A549 (cell line): ENCODE measurements at regions not wholly inside any gene's neighbourhood (a gene's known extent, or its start where the extent isn't known, plus 50 kb on each side); places are given as distances from the start of the nearest gene placed in this dataset.

ENCODE experiments used
- ATAC-seq, 2 experiments: fragments of 200-7000 bp in 1 of 2; fragments of >200 bp in 1 of 2; cut with Nextera tagmentation in 1 of 2; cut with Tn5 transposase in 1 of 2; 3 replicates each; pipeline versions ENCODE4 v1.8.0 to v1.9.1; 2018 to 2020; ENCODE audit warnings: mild to moderate bottlenecking in 1 of 2, moderate library complexity in 1 of 2
- CTCF ChIA-PET: fragments of 300-600 bp; sonication (Branson Sonifier 250); formaldehyde crosslinking; extraction: SDS; loops from one replicate; lab custom pipeline; 2021; ENCODE audit warnings: antibody characterized with exemption, inconsistent platforms; lab: Yijun Ruan, JAX
- POLR2A ChIA-PET: fragments of 350-600 bp; formaldehyde crosslinking; extraction: SDS; loops from one replicate; lab custom pipeline; 2021; ENCODE audit warnings: antibody characterized with exemption, inconsistent platforms; lab: Yijun Ruan, JAX
- DNase-seq, 2 experiments: peaks; one replicate each; pipeline versions ENCODE4 v3.0.0 to v3.0.0-alpha.2; 2011 to 2016; ENCODE audit warnings: low read depth in 1 of 2, low spot score in 1 of 2
- FAIRE-seq: peaks from 2 replicates; lab custom pipeline; 2011; peaks lifted over from hg19 to GRCh38; lab: Jason Lieb, UNC
- H3K27ac ChIP-seq, 2 experiments: fragments of >200 bp; sonication (Bioruptor Twin); formaldehyde crosslinking; 3 replicates each; pipeline ENCODE4 v1.5.1; 2016 to 2017
- H3K4me1 ChIP-seq: fragments of >200 bp; sonication (Bioruptor Twin); formaldehyde crosslinking; 3 replicates; pipeline ENCODE4 v1.6.1; 2016
- H3K4me2 ChIP-seq: fragments of >200 bp; sonication (Bioruptor Twin); formaldehyde crosslinking; 3 replicates; pipeline ENCODE4 v1.6.1; 2016
- H3K4me3 ChIP-seq: fragments of >200 bp; sonication (Bioruptor Twin); formaldehyde crosslinking; 3 replicates; pipeline ENCODE4 v1.5.1; 2016
- H3K9me3 ChIP-seq: fragments of >200 bp; sonication (Bioruptor Twin); formaldehyde crosslinking; 3 replicates; pipeline ENCODE4 v1.6.1; 2016
- ATOH8 ChIP-seq: fragments of 250-450 bp; sonication (Bioruptor Pico); IDR thresholded peaks from 2 replicates; pipeline ENCODE4 v1.5.0; 2020; ENCODE audit warnings: low read depth, mild to moderate bottlenecking, moderate library complexity
- CBX2 ChIP-seq: fragments of 200-600 bp; sonication (generic); IDR thresholded peaks from 2 replicates; pipeline ENCODE4 v1.6.1; 2016; ENCODE audit warnings: low read depth, mild to moderate bottlenecking, borderline replicate concordance
- CEBPB ChIP-seq, 2 experiments: fragments of >200 bp in 1 of 2; sonication (Bioruptor Twin) in 1 of 2; formaldehyde crosslinking in 1 of 2; IDR thresholded peaks; 2 replicates each; pipeline ENCODE4 v1.6.1; 2012 to 2016
- CHD2 ChIP-seq: fragments of 150-350 bp; IDR thresholded peaks from 2 replicates; pipeline ENCODE4 v1.6.1; 2014; ENCODE audit warnings: low read length; ENCODE audit not compliant: partially characterized antibody
- CHD4 ChIP-seq: fragments of 200-600 bp; sonication (generic); IDR thresholded peaks from 2 replicates; pipeline ENCODE4 v1.6.1; 2016; ENCODE audit warnings: antibody characterized with exemption, mild to moderate bottlenecking, borderline replicate concordance
- CTCF ChIP-seq: fragments of >200 bp; sonication (Bioruptor Twin); formaldehyde crosslinking; IDR thresholded peaks from 3 replicates; pipeline ENCODE4 v1.5.1; 2016
- E2F6 ChIP-seq: IDR thresholded peaks from 2 replicates; pipeline ENCODE4 v1.6.1; 2012; ENCODE audit warnings: low read depth, borderline replicate concordance
- EHF ChIP-seq: fragments of 250-450 bp; sonication (Bioruptor Pico); IDR thresholded peaks from 2 replicates; pipeline ENCODE4 v1.5.0; 2020; ENCODE audit warnings: mild to moderate bottlenecking
- FOSL2 ChIP-seq, 2 experiments: fragments of 450-650 bp in 1 of 2; fragments of >200 bp in 1 of 2; sonication (Bioruptor Twin) in 1 of 2; formaldehyde crosslinking; IDR thresholded peaks; 2 replicates each; pipeline versions ENCODE4 v1.5.0 to v1.6.1; 2016 to 2020; ENCODE audit warnings: mild to moderate bottlenecking in 1 of 2, moderate library complexity in 1 of 2
- GATA3 ChIP-seq: IDR thresholded peaks from 2 replicates; pipeline ENCODE4 v1.6.1; 2012; ENCODE audit warnings: borderline replicate concordance
- HEYL ChIP-seq: fragments of 250-450 bp; sonication (Bioruptor Pico); IDR thresholded peaks from 2 replicates; pipeline ENCODE4 v1.8.0; 2021; ENCODE audit warnings: mild to moderate bottlenecking, moderate library complexity
- JUN ChIP-seq, 2 experiments: fragments of >200 bp; sonication (Bioruptor Twin); formaldehyde crosslinking; IDR thresholded peaks; 2 replicates in 1 of 2; 3 replicates in 1 of 2; pipeline ENCODE4 v1.6.1; 2016 to 2017
- JUNB ChIP-seq: fragments of >200 bp; sonication (Bioruptor Twin); formaldehyde crosslinking; IDR thresholded peaks from 2 replicates; pipeline ENCODE4 v1.6.1; 2016
- MAFK ChIP-seq: fragments of 450-650 bp; IDR thresholded peaks from 2 replicates; pipeline ENCODE4 v1.6.1; 2014; ENCODE audit not compliant: partially characterized antibody
- NFE2L2 ChIP-seq: fragments of 150-350 bp; conservative IDR thresholded peaks from 2 replicates; pipeline ENCODE4 v1.6.1; 2014; ENCODE audit warnings: low read length
- NR3C1 ChIP-seq: fragments of >200 bp; sonication (Bioruptor Twin); formaldehyde crosslinking; IDR thresholded peaks from 3 replicates; pipeline ENCODE4 v1.6.1; 2017
- PBX3 ChIP-seq: IDR thresholded peaks from 2 replicates; pipeline ENCODE4 v1.6.1; 2012
- PHF8 ChIP-seq: fragments of 200-600 bp; sonication (generic); IDR thresholded peaks from 2 replicates; pipeline ENCODE4 v1.6.1; 2016; ENCODE audit warnings: low read depth, mild to moderate bottlenecking, antibody characterized with exemption, moderate library complexity, borderline replicate concordance
- POLR2AphosphoS2 ChIP-seq: conservative IDR thresholded peaks from 2 replicates; pipeline ENCODE4 v1.6.1; 2012; ENCODE audit warnings: low read length, improper control_type of control experiment, inconsistent platforms
- RARB ChIP-seq: fragments of 250-450 bp; sonication (Bioruptor Pico); IDR thresholded peaks from 2 replicates; pipeline ENCODE4 v1.8.0; 2021; ENCODE audit warnings: mild to moderate bottlenecking, moderate library complexity
- TP53 ChIP-seq: fragments of 250-450 bp; sonication (Bioruptor Pico); IDR thresholded peaks from 2 replicates; pipeline ENCODE4 v1.5.0; 2021; ENCODE audit warnings: mild to moderate bottlenecking, moderate library complexity
- ZC3H11A ChIP-seq: fragments of 450-650 bp; IDR thresholded peaks from 2 replicates; pipeline ENCODE4 v1.6.1; 2014; ENCODE audit warnings: antibody characterized with exemption, mild to moderate bottlenecking
- ZFP36 ChIP-seq: fragments of 450-650 bp; IDR thresholded peaks from 2 replicates; pipeline ENCODE4 v1.6.1; 2014; ENCODE audit warnings: borderline replicate concordance; ENCODE audit not compliant: partially characterized antibody
- WGBS: methylation state at CpG from one replicate; pipeline ENCODE4 v1.1.6; 2017; ENCODE audit errors: missing lambda C conversion rate; 5-methylcytosine and 5-hydroxymethylcytosine counted together
- TF ChIP-seq, protein P1 (sequence below): fragments of 450-650 bp; IDR thresholded peaks from 2 replicates; pipeline ENCODE4 v1.6.1; 2014; ENCODE audit warnings: antibody characterized with exemption

DNA sequence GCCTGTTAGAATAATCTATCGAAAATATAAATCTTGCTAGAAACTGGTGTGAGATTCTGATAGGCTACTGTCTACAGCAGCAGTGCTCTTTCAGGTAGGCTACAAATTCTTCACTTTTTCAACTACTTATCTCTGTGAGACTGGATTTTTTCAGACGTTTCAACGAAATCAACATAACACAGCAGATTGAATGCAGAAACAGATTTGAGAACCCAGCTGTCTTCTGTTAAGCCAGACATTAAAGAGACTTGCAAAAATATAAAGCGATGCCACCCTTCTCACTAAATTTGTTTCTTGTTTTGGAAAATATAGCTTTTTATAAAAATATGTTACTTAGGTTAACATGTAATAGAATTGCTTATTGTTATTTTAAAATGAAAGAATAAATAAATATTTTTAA is 140.6 kb upstream of the PHACTR1 start:
- no peak for ATAC-seq
- POLR2A ChIA-PET = no interaction called here
- TF ChIP-seq JUNB = no peak
- no peak for TF ChIP-seq POLR2AphosphoS2
- TF ChIP-seq GATA3 = no peak
- TF ChIP-seq NFE2L2 = no peak
- TF ChIP-seq HEYL (CRISPR knock-in tag) = no peak
- no peak for TF ChIP-seq CBX2
- no peak for TF ChIP-seq ZFP36
- no peak for TF ChIP-seq ATOH8 (CRISPR knock-in tag)
- TF ChIP-seq E2F6 = no peak
- no peak for TF ChIP-seq CEBPB (IDR thresholded peaks at IDR 0.05)
- TF ChIP-seq PBX3 = no peak
- TF ChIP-seq MAFK = no peak
- TF ChIP-seq, all 56 proteins: peak for 0
- Histone ChIP-seq H3K4me2 (no peak overlapping the region), H3K27ac (peak overlapping the region; percentile 84 to 92; a peak in 4 of 6 replicates), H3K4me1 (peaks cover 67% of the 10 kb centered on the region), H3K9me3 (no peaks in the 10 kb centered on the region), H3K4me3 (no peak overlapping the region)
- 95% methylated on average over 4 of the region's 4 CpGs for WGBS
- FAIRE-seq (no peak), DNase-seq (no peak)
- CTCF ChIA-PET = no interaction called here

- Histone ChIP-seq H3K27ac (peak overlapping the region; percentile 54 to 92; a peak in 5 of 6 replicates), H3K4me1 (peaks cover 64% of the 10 kb centered on the region), H3K4me3 (no peak overlapping the region)
- no peak for FAIRE-seq
- no peak for ATAC-seq
- TF ChIP-seq GATA3 (0 out of 2 replicates have a peak, but pooled peaks have one; percentile 14), NR3C1 (no peak), MAFK (peak; percentile 46), FOSL2 (IDR thresholded peaks at IDR 0.05) (no peak), FOSL2 (CRISPR knock-in tag; IDR thresholded peaks at IDR 0.05) (0 out of 2 replicates have a peak, but pooled peaks have one; percentile 5)
- TF ChIP-seq, all 56 proteins: peak for 3
- ChIA-PET CTCF (interaction anchor here (1.1 kb wide), 1 partner anchor 30 kb away, joined by 3 read pairs; no protein-coding TSS in a partner anchor), POLR2A (no interaction called here)
- peak overlapping the region; percentile 15; the same call in 1 of the 3 replicates for H3K4me2 ChIP-seq
- DNase-seq = no peak
- H3K9me3 ChIP-seq = no peaks in the 10 kb centered on the region
- 89% methylated on average over 2 of the region's 2 CpGs for WGBS
Observed at GRCh38 chr6:12576389-12576788, 140.2 kb upstream of the PHACTR1 start.

- ATAC-seq (peak; percentile 40 to 41; a peak in 2 of 6 replicates), DNase-seq (no peak), FAIRE-seq (no peak)
- ChIA-PET CTCF (interaction anchor here (1.1 kb wide), 1 partner anchor 29 kb away, joined by 3 read pairs; no protein-coding TSS in a partner anchor), POLR2A (no interaction called here)
- H3K27ac ChIP-seq = peak overlapping the region; percentile 54 to 92
- no peaks in the 10 kb centered on the region for H3K9me3 ChIP-seq
- H3K4me1 ChIP-seq = peaks cover 55% of the 10 kb centered on the region
- 70% methylated on average over 5 of the region's 8 CpGs for WGBS
- H3K4me3 ChIP-seq = no peak overlapping the region
- H3K4me2 ChIP-seq = peak overlapping the region; percentile 49
- TF ChIP-seq JUN (IDR thresholded peaks at IDR 0.05) (no peak), E2F6 (no peak), TP53 (CRISPR knock-in tag) (no peak), ZC3H11A (no peak), JUNB (no peak), RARB (CRISPR knock-in tag) (no peak), CHD4 (no peak), CHD2 (no peak), ATOH8 (CRISPR knock-in tag) (no peak), FOSL2 (IDR thresholded peaks at IDR 0.05) (no peak), FOSL2 (CRISPR knock-in tag; IDR thresholded peaks at IDR 0.05) (no peak), ZFP36 (no peak), EHF (no peak), PHF8 (no peak), CTCF (no peak)
- TF ChIP-seq, protein P1, sequence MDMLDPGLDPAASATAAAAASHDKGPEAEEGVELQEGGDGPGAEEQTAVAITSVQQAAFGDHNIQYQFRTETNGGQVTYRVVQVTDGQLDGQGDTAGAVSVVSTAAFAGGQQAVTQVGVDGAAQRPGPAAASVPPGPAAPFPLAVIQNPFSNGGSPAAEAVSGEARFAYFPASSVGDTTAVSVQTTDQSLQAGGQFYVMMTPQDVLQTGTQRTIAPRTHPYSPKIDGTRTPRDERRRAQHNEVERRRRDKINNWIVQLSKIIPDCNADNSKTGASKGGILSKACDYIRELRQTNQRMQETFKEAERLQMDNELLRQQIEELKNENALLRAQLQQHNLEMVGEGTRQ = no peak
Observed at GRCh38 chr6:12577124-12577850, 139.3 kb upstream of the PHACTR1 start.
